K562 (cell line): ENCODE measurements at regions not wholly inside any gene's neighbourhood (a gene's known extent, or its start where the extent isn't known, plus 50 kb on each side); places are given as distances from the start of the nearest gene placed in this dataset.

Source experiments
- ATAC-seq: fragments of 200-7000 bp; cut with Tn5 transposase; 3 replicates; pipeline ENCODE4 v1.9.1; 2020; ENCODE audit warnings: moderate library complexity
- BruUV-seq: library from RNA; stranded (reverse); fragments of 400-500 nt; replicated peaks from 2 replicates; lab custom pipeline; 2021; lab: Mats Ljungman, UMichigan
- CTCF ChIA-PET: fragments of 300-600 bp; formaldehyde crosslinking; extraction: SDS; loops from one replicate; lab custom pipeline; 2021; ENCODE audit warnings: low intra/inter-chr PET ratio; lab: Yijun Ruan, JAX
- POLR2A ChIA-PET: fragments of 300-600, 350-650 bp; sonication (Branson Sonifier 250); formaldehyde crosslinking; extraction: SDS; loops from one replicate; lab custom pipeline; 2021; ENCODE audit warnings: antibody characterized with exemption, inconsistent platforms; lab: Yijun Ruan, JAX
- DNase-seq, 4 experiments: peaks; one replicate each; pipeline versions ENCODE4 v3.0.0 to v3.0.0-alpha.2; 2011 to 2018; ENCODE audit warnings: low spot score in 3 of 4, mixed read lengths in 3 of 4; ENCODE audit errors: extremely low read depth in 1 of 4
- FAIRE-seq: peaks from 2 replicates; lab custom pipeline; 2011; peaks lifted over from hg19 to GRCh38; lab: Jason Lieb, UNC
- H2AFZ ChIP-seq: 2 replicates; pipeline ENCODE4 v1.6.0; 2011; ENCODE audit warnings: low read depth, low read length, control low read depth, inconsistent platforms
- H3K27ac ChIP-seq: fragments of 200-600 bp; 3 replicates; pipeline ENCODE4 v1.8.0; 2011; ENCODE audit warnings: low read depth, mild to moderate bottlenecking, control low read depth, inconsistent platforms, low read length, moderate library complexity, mixed read lengths; ENCODE audit errors: extremely low read depth
- H3K27me3 ChIP-seq, 2 experiments: fragments of 300-600 bp in 1 of 2; 2 replicates in 1 of 2; 3 replicates in 1 of 2; pipeline versions ENCODE4 v1.6.0 to v1.8.0; 2011; ENCODE audit warnings: inconsistent platforms in 2 of 2, low read length in 2 of 2, mild to moderate bottlenecking in 1 of 2, mixed read lengths in 1 of 2, moderate library complexity in 1 of 2; ENCODE audit not compliant: control insufficient read depth in 2 of 2, insufficient read depth in 2 of 2
- H3K36me3 ChIP-seq: fragments of 300-600 bp; 3 replicates; pipeline ENCODE4 v1.8.0; 2011; ENCODE audit warnings: mild to moderate bottlenecking, low read length, inconsistent platforms; ENCODE audit not compliant: control insufficient read depth, insufficient read depth
- H3K4me1 ChIP-seq, 2 experiments: fragments of 200-600 bp in 1 of 2; replicated peaks in 1 of 2; 2 replicates in 1 of 2; 3 replicates in 1 of 2; pipeline versions ENCODE4 v1.5.1 to v1.8.0; 2011; ENCODE audit warnings: inconsistent platforms in 2 of 2, low read length in 2 of 2, mild to moderate bottlenecking in 1 of 2, mixed read lengths in 1 of 2, moderate library complexity in 1 of 2; ENCODE audit not compliant: control insufficient read depth in 2 of 2, insufficient read depth in 2 of 2
- H3K4me2 ChIP-seq: 2 replicates; pipeline ENCODE4 v1.6.1; 2011; ENCODE audit warnings: low read length, control low read depth, inconsistent platforms, mixed read lengths; ENCODE audit not compliant: insufficient read depth
- H3K4me3 ChIP-seq: fragments of 200-600 bp; sonication (generic), shearing (Covaris generic); 2 replicates; pipeline ENCODE4 v1.5.1; 2016; ENCODE audit warnings: control low read depth, inconsistent platforms
- H3K79me2 ChIP-seq: fragments of 200-600 bp; 3 replicates; pipeline ENCODE4 v1.8.0; 2011; ENCODE audit warnings: low read length, inconsistent platforms; ENCODE audit not compliant: control insufficient read depth, insufficient read depth
- H3K9ac ChIP-seq, 2 experiments: 2 replicates each; pipeline versions ENCODE4 v1.6.0 to v1.6.1; 2011; ENCODE audit warnings: low read depth in 2 of 2, low read length in 2 of 2, control low read depth in 1 of 2, inconsistent platforms in 1 of 2, mild to moderate bottlenecking in 1 of 2, mixed read lengths in 1 of 2; ENCODE audit not compliant: insufficient read depth in 1 of 2
- H3K9me1 ChIP-seq: one replicate; pipeline ENCODE4 v1.6.0; 2011; ENCODE audit warnings: inconsistent platforms, mild to moderate bottlenecking, low read length, moderate library complexity; ENCODE audit not compliant: control insufficient read depth, insufficient read depth
- H3K9me3 ChIP-seq: replicated peaks from 2 replicates; pipeline ENCODE4 v1.5.1; 2011; ENCODE audit warnings: low read depth, low read length, inconsistent platforms; ENCODE audit not compliant: control insufficient read depth, insufficient read depth
- H4K20me1 ChIP-seq: replicated peaks from 2 replicates; pipeline ENCODE4 v1.6.1; 2011; ENCODE audit warnings: low read length, inconsistent platforms, mixed read lengths; ENCODE audit not compliant: control insufficient read depth, insufficient read depth
- BRD9 ChIP-seq: fragments of 450-650 bp; IDR thresholded peaks from 2 replicates; pipeline ENCODE4 v1.6.1; 2018; ENCODE audit warnings: low read depth; ENCODE audit not compliant: partially characterized antibody
- HNRNPK ChIP-seq: fragments of 200-400 bp; formaldehyde crosslinking; IDR thresholded peaks from one replicate; pipeline ENCODE4 v1.6.1; 2018; ENCODE audit warnings: mild to moderate bottlenecking, low read depth, low read length; ENCODE audit not compliant: poor library complexity, severe bottlenecking
- LARP7 ChIP-seq: fragments of 450-650 bp; IDR thresholded peaks from 2 replicates; pipeline ENCODE4 v1.6.1; 2016
- RFX5 ChIP-seq: IDR thresholded peaks from 2 replicates; pipeline ENCODE4 v1.6.1; 2011; ENCODE audit warnings: low read depth, mild to moderate bottlenecking, improper control_type of control experiment, low read length
- ZBTB8A ChIP-seq: fragments of 450-650 bp; IDR thresholded peaks from 2 replicates; pipeline ENCODE4 v1.6.1; 2018; ENCODE audit warnings: mild to moderate bottlenecking, moderate library complexity; ENCODE audit not compliant: partially characterized antibody
- ZNF639 ChIP-seq, 2 experiments: fragments of 200-800 bp in 1 of 2; sonication (Bioruptor generic) in 1 of 2; sonication (generic) in 1 of 2; formaldehyde crosslinking in 1 of 2; IDR thresholded peaks in 1 of 2; conservative IDR thresholded peaks in 1 of 2; 2 replicates each; pipeline versions ENCODE4 v1.5.0 to v1.6.1; 2016 to 2020; ENCODE audit warnings: missing compliant biosample characterization in 1 of 2, missing genetic modification characterization in 1 of 2, missing genetic modification reagents in 1 of 2
- WGBS: fragments of 100-300 bp; shearing (Covaris generic); methylation state at CpG from one replicate; pipeline ENCODE4 v1.1.6; 2016; ENCODE audit warnings: low coverage, mixed read lengths; ENCODE audit not compliant: insufficient coverage; ENCODE audit errors: missing lambda C conversion rate; 5-methylcytosine and 5-hydroxymethylcytosine counted together
- in situ Hi-C: fragments of 300-500 bp; cut with MboI; formaldehyde crosslinking; loops from 4 replicates; pipeline ENCODE4 v1.15.0; 2018; ENCODE audit warnings: inconsistent platforms, mixed read lengths
- intact Hi-C: fragments of 100-400 bp; cut with micrococcal nuclease; formaldehyde crosslinking; loops from 2 replicates; pipeline ENCODE4 v1.14.2; 2022

GRCh38 chr5:57940236-57940635 lies 457.6 kb upstream of the ACTBL2 start (continued):
- no peak for TF ChIP-seq ZNF639 (CRISPR knock-in tag; conservative IDR thresholded peaks at IDR 0.05 in 1 of 2, IDR thresholded peaks at IDR 0.05 in 1 of 2)
- no peak for TF ChIP-seq BRD9

GRCh38 chr5:57939771-57940170 lies 457.2 kb upstream of the ACTBL2 start:
- no peaks in the 10 kb centered on the region for H4K20me1 ChIP-seq
- ATAC-seq: no peak
- no peak overlapping the region for H3K4me3 ChIP-seq
- H3K36me3 ChIP-seq: no peaks in the 10 kb centered on the region
- no peak for DNase-seq
- no peaks in the 10 kb centered on the region; a peak in 2 of 5 replicates for H3K4me1 ChIP-seq
- TF ChIP-seq LARP7: no peak
- TF ChIP-seq RFX5: no peak
- TF ChIP-seq HNRNPK: no peak
- no peak for TF ChIP-seq ZBTB8A
- no TSS peak for BruUV-seq
- in situ Hi-C loops (no loop called here), intact Hi-C loops (no loop called here)
- no peaks in the 10 kb centered on the region for H3K9me1 ChIP-seq
- no peaks in the 10 kb centered on the region for H3K27me3 ChIP-seq
- no peak overlapping the region for H3K9ac ChIP-seq
- H3K27ac ChIP-seq: no peak overlapping the region
- FAIRE-seq: no peak
- 6% methylated on average over 3 of the region's 3 CpGs for WGBS
- H3K79me2 ChIP-seq: no peaks in the 10 kb centered on the region
- CTCF ChIA-PET: no interaction called here
- no peak overlapping the region for H3K4me2 ChIP-seq
- no peaks in the 10 kb centered on the region for H3K9me3 ChIP-seq
- POLR2A ChIA-PET: no interaction called here
- peak overlapping the region; percentile 62 for H2AFZ ChIP-seq
